Upper lobe of left lung (tissue), 4 donors: ENCODE measurements at regions not wholly inside any gene's neighbourhood (a gene's known extent, or its start where the extent isn't known, plus 50 kb on each side); places are given as distances from the start of the nearest gene placed in this dataset.

ENCODE experiments used
- EP300 ChIP-seq, 4 donors: sonication (generic); formaldehyde crosslinking; IDR thresholded peaks; one replicate each; pipeline ENCODE4 v1.5.1; 2017; ENCODE audit warnings: antibody characterized with exemption in 4 of 4, control low read depth in 2 of 4
- POLR2A ChIP-seq, 4 donors: fragments of 450-650 bp; IDR thresholded peaks; one replicate each; pipeline ENCODE4 v1.5.1; 2016 to 2017; ENCODE audit warnings: antibody characterized with exemption in 4 of 4, mild to moderate bottlenecking in 2 of 4
- TF ChIP-seq, protein P1 (sequence below), 6 experiments: fragments of 450-650 bp in 4 of 6; fragments of 200-600 bp in 2 of 6; sonication (generic) in 2 of 6; IDR thresholded peaks; one replicate each; pipeline ENCODE4 v1.5.1; 2016 to 2019; ENCODE audit warnings: antibody characterized with exemption in 6 of 6

DNA sequence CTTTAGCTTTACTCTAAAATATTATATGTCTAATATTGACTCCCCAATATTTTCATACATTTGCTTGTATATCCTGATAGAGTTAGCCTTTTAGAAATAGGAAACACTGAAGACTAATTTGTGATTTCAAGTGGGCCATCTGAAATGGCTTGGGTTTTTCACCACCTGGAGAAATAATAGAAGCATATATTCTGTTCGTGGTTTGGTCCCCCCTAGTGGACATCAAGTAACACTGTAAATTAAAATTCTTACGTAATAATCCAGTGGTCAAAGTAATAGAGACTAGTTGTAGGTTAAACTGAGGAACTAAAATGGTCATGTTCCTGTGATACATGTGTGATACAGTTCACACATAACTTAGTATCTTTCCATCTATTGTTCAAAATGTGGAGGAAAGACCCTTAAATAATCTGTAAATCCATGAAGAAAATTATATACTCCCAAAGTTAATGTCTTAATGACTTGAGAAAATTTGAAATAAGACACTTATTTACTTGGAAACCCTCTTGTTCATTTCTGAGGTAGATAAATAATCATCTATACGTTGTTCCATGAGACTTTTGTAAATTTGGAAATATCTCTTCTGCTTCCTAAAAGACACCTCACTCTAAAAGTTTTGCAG is 79.8 kb upstream of the SMARCAD1 start:
- TF ChIP-seq POLR2A (IDR thresholded peaks at IDR 0.05) (no peak), EP300 (IDR thresholded peaks at IDR 0.05) (no peak)
- TF ChIP-seq, protein P1, sequence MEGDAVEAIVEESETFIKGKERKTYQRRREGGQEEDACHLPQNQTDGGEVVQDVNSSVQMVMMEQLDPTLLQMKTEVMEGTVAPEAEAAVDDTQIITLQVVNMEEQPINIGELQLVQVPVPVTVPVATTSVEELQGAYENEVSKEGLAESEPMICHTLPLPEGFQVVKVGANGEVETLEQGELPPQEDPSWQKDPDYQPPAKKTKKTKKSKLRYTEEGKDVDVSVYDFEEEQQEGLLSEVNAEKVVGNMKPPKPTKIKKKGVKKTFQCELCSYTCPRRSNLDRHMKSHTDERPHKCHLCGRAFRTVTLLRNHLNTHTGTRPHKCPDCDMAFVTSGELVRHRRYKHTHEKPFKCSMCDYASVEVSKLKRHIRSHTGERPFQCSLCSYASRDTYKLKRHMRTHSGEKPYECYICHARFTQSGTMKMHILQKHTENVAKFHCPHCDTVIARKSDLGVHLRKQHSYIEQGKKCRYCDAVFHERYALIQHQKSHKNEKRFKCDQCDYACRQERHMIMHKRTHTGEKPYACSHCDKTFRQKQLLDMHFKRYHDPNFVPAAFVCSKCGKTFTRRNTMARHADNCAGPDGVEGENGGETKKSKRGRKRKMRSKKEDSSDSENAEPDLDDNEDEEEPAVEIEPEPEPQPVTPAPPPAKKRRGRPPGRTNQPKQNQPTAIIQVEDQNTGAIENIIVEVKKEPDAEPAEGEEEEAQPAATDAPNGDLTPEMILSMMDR (IDR thresholded peaks at IDR 0.05): peak in 5 of 6 experiments; percentile 29 to 56 (median 33)
